ENCODE measurements at regions not wholly inside any gene's neighbourhood (a gene's known extent, or its start where the extent isn't known, plus 50 kb on each side); places are given as distances from the start of the nearest gene placed in this dataset.

- TF ChIP-seq POLR2A (IDR thresholded peaks at IDR 0.05; ENCODE audit: borderline replicate concordance, extremely low read depth, insufficient read depth, insufficient read length) (no peak), YY1 (IDR thresholded peaks at IDR 0.05; ENCODE audit: extremely low read depth, insufficient replicate concordance, low read depth, low read length) (no peak), RAD21 (IDR thresholded peaks at IDR 0.05; ENCODE audit: low read depth) (no peak; the same call in 1 of the 2 replicates), ZFX (IDR thresholded peaks at IDR 0.05) (no peak)
- H3K4me2 ChIP-seq (ENCODE audit: low read length), result no peak overlapping the region
- no peaks in the 10 kb centered on the region for H3K79me2 ChIP-seq (ENCODE audit: insufficient read depth, low read length)
- ChIA-PET RAD21 (ENCODE audit: low non-redundant PET in 1 of 2, low total read pairs in 2 of 2, uncharacterized antibody in 2 of 2, unreplicated experiment in 2 of 2) (no interaction called here), POLR2A (no interaction called here), CTCF (no interaction called here)
- no peak overlapping the region for H3K27ac ChIP-seq (ENCODE audit: low read depth, low read length)
- no peak overlapping the region for H3K4me3 ChIP-seq (replicated peaks in 1 of 2; ENCODE audit: low read depth in 1 of 2, low read length in 2 of 2)
- intact Hi-C loops (cut with micrococcal nuclease), result no loop called here
- no peaks in the 10 kb centered on the region for H4K20me1 ChIP-seq (ENCODE audit: insufficient read depth)
- H3K9ac ChIP-seq (ENCODE audit: low read length), result no peak overlapping the region
- BruUV-seq (replicated peaks), result no TSS peak
- H3K36me3 ChIP-seq (ENCODE audit: control insufficient read depth in 1 of 2, insufficient read depth in 2 of 2, low read length in 2 of 2), result no peaks in the 10 kb centered on the region
- no peak overlapping the region for H2AFZ ChIP-seq (ENCODE audit: low read depth, low read length, poor library complexity, severe bottlenecking)
- no peaks in the 10 kb centered on the region for H3K9me2 ChIP-seq (ENCODE audit: insufficient read depth)
- ATAC-seq (no peak), DNase-seq (ENCODE audit: low read depth, low spot score) (no peak)
- H3K27me3 ChIP-seq (ENCODE audit: insufficient read depth, low read length), result no peaks in the 10 kb centered on the region
- H3K9me3 ChIP-seq (ENCODE audit: control insufficient read depth in 1 of 2, insufficient read depth in 1 of 2, low read depth in 1 of 2, low read length in 2 of 2), result no peaks in the 10 kb centered on the region
- H3K4me1 ChIP-seq (ENCODE audit: control insufficient read depth in 1 of 2, insufficient read depth in 2 of 2, low read length in 2 of 2), result peaks cover 0 to 6% of the 10 kb centered on the region in 2 experiments; a peak in 2 of 4 replicates
These were observed 83.7 kb upstream of the EGLN3 start for GRCh38 chr14:34034447-34035176.

DNA sequence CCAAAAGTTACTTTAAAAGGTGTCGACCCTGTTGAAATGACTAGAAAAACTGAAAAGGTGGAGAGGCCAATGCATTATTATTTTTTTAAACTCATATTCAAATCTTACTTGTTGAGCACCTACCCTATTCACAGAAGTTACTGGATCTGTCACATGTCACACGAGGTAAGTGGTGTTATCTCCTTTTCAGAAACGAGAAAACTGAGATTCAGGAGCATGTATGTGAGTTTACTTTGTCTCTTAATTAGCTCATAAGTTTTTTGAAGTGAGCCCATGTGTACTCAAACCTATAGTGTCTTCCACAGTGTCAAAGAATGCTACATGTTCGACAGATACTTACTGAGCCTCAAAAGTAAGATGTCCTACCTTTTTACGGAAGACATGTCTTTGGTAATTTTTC is 81.8 kb upstream of the EGLN3 start:
- no peaks in the 10 kb centered on the region for H3K27me3 ChIP-seq (ENCODE audit: insufficient read depth, low read length)
- H3K4me1 ChIP-seq (ENCODE audit: control insufficient read depth in 1 of 2, insufficient read depth in 2 of 2, low read length in 2 of 2), result peaks cover 0 to 4% of the 10 kb centered on the region in 2 experiments; a peak in 2 of 4 replicates
- DNase-seq (ENCODE audit: low read depth, low spot score) (no peak), ATAC-seq (no peak)
- no peak overlapping the region for H3K27ac ChIP-seq (ENCODE audit: low read depth, low read length)
- no TSS peak for BruUV-seq (replicated peaks)
- no peak overlapping the region for H3K4me3 ChIP-seq (replicated peaks in 1 of 2; ENCODE audit: low read depth in 1 of 2, low read length in 2 of 2)
- POLR2A ChIA-PET, result no interaction called here
- H3K4me2 ChIP-seq (ENCODE audit: low read length), result no peak overlapping the region
- H3K9me3 ChIP-seq (ENCODE audit: control insufficient read depth in 1 of 2, insufficient read depth in 1 of 2, low read depth in 1 of 2, low read length in 2 of 2), result no peaks in the 10 kb centered on the region
- no peaks in the 10 kb centered on the region for H3K79me2 ChIP-seq (ENCODE audit: insufficient read depth, low read length)
- H3K36me3 ChIP-seq (ENCODE audit: control insufficient read depth in 1 of 2, insufficient read depth in 2 of 2, low read length in 2 of 2), result no peaks in the 10 kb centered on the region
- TF ChIP-seq ELF1 (IDR thresholded peaks at IDR 0.05; ENCODE audit: borderline replicate concordance, low read depth), result no peak
- TF ChIP-seq SIN3A (IDR thresholded peaks at IDR 0.05; ENCODE audit: low read depth), result no peak
- no peak for TF ChIP-seq YY1 (IDR thresholded peaks at IDR 0.05; ENCODE audit: extremely low read depth, insufficient replicate concordance, low read depth, low read length)
- no peak for TF ChIP-seq EZH2phosphoT487 (IDR thresholded peaks at IDR 0.05; ENCODE audit: borderline replicate concordance)
- TF ChIP-seq ATF3 (IDR thresholded peaks at IDR 0.05), result no peak
- CTCF ChIA-PET, result no interaction called here
- RAD21 ChIA-PET (ENCODE audit: low non-redundant PET in 1 of 2, low total read pairs in 2 of 2, uncharacterized antibody in 2 of 2, unreplicated experiment in 2 of 2), result no interaction called here
- no peak overlapping the region for H2AFZ ChIP-seq (ENCODE audit: low read depth, low read length, poor library complexity, severe bottlenecking)
- H3K9me2 ChIP-seq (ENCODE audit: insufficient read depth), result no peaks in the 10 kb centered on the region
- no peaks in the 10 kb centered on the region for H4K20me1 ChIP-seq (ENCODE audit: insufficient read depth)
- no peak overlapping the region for H3K9ac ChIP-seq (ENCODE audit: low read length)
- intact Hi-C loops (cut with micrococcal nuclease), result no loop called here

All from HCT116 (cell line).